HEK293 (cell line): ENCODE measurements at regions not wholly inside any gene's neighbourhood (a gene's known extent, or its start where the extent isn't known, plus 50 kb on each side); places are given as distances from the start of the nearest gene placed in this dataset.

Source experiments
- MYNN ChIP-seq: fragments of 450-650 bp; formaldehyde crosslinking; IDR thresholded peaks from 2 replicates; pipeline ENCODE4 v1.5.1; 2016; ENCODE audit warnings: missing biosample characterization, missing genetic modification characterization, borderline replicate concordance
- PATZ1 ChIP-seq: fragments of 450-650 bp; formaldehyde crosslinking; IDR thresholded peaks from 2 replicates; pipeline ENCODE4 v1.5.1; 2016; ENCODE audit warnings: missing biosample characterization, missing genetic modification characterization
- TCF7L2 ChIP-seq: IDR thresholded peaks from 2 replicates; pipeline ENCODE4 v1.6.1; 2011; ENCODE audit warnings: low read depth, mild to moderate bottlenecking, inconsistent platforms, low read length, moderate library complexity, borderline replicate concordance
- ZBTB7A ChIP-seq: fragments of 450-650 bp; formaldehyde crosslinking; IDR thresholded peaks from 2 replicates; pipeline ENCODE4 v1.5.1; 2016; ENCODE audit warnings: low read depth, missing biosample characterization, missing genetic modification characterization
- ZNF114 ChIP-seq: fragments of 450-650 bp; formaldehyde crosslinking; IDR thresholded peaks from 2 replicates; pipeline ENCODE4 v1.5.0; 2017; ENCODE audit warnings: missing biosample characterization, missing genetic modification characterization
- ZNF610 ChIP-seq: fragments of 450-650 bp; formaldehyde crosslinking; IDR thresholded peaks from 2 replicates; pipeline ENCODE4 v1.5.1; 2016; ENCODE audit warnings: missing biosample characterization, missing genetic modification characterization, borderline replicate concordance
- ZNF623 ChIP-seq: fragments of 450-650 bp; formaldehyde crosslinking; IDR thresholded peaks from 2 replicates; pipeline ENCODE4 v1.5.1; 2016; ENCODE audit warnings: missing biosample characterization, missing genetic modification characterization
- ZNF660 ChIP-seq: fragments of 450-650 bp; IDR thresholded peaks from 2 replicates; pipeline ENCODE4 v1.5.1; 2018; ENCODE audit warnings: missing biosample characterization, mild to moderate bottlenecking, missing genetic modification characterization
- ZSCAN30 ChIP-seq: fragments of 450-650 bp; IDR thresholded peaks from 2 replicates; pipeline ENCODE4 v1.5.1; 2018; ENCODE audit warnings: missing biosample characterization, mild to moderate bottlenecking, missing genetic modification characterization, moderate library complexity
- TF ChIP-seq, protein P1 (sequence below): fragments of 450-650 bp; formaldehyde crosslinking; IDR thresholded peaks from 2 replicates; pipeline ENCODE4 v1.5.1; 2016; ENCODE audit warnings: missing biosample characterization, missing genetic modification characterization
- TF ChIP-seq, protein P2 (sequence below): fragments of 450-650 bp; formaldehyde crosslinking; IDR thresholded peaks from 2 replicates; pipeline ENCODE4 v1.5.1; 2016; ENCODE audit warnings: missing biosample characterization, missing genetic modification characterization
- TF ChIP-seq, protein P3 (sequence below): fragments of 450-650 bp; formaldehyde crosslinking; IDR thresholded peaks from 2 replicates; pipeline ENCODE4 v1.5.1; 2016; ENCODE audit warnings: missing biosample characterization, missing genetic modification characterization, low read depth

DNA sequence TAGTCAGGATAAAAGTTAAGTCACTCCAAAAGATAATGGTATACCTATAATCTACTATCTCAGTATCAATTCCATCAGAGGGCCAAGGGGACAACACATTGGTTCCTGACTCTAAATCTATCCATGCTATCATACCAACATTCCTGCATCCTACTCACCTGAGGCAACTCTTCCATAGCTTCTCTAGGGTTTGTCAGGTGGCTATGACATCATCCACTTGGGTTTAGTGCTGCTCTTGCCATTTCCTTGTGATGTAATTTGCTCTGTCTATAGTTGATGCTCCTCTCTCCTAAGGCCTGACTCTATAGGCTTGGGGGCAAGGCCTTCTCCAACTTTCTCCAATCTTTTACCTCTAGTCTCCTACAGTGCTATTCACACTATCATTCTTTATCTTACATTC is 139.9 kb upstream of the FSHR start:
- TF ChIP-seq, protein P1, sequence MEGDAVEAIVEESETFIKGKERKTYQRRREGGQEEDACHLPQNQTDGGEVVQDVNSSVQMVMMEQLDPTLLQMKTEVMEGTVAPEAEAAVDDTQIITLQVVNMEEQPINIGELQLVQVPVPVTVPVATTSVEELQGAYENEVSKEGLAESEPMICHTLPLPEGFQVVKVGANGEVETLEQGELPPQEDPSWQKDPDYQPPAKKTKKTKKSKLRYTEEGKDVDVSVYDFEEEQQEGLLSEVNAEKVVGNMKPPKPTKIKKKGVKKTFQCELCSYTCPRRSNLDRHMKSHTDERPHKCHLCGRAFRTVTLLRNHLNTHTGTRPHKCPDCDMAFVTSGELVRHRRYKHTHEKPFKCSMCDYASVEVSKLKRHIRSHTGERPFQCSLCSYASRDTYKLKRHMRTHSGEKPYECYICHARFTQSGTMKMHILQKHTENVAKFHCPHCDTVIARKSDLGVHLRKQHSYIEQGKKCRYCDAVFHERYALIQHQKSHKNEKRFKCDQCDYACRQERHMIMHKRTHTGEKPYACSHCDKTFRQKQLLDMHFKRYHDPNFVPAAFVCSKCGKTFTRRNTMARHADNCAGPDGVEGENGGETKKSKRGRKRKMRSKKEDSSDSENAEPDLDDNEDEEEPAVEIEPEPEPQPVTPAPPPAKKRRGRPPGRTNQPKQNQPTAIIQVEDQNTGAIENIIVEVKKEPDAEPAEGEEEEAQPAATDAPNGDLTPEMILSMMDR (tag by site-specific recombination), result no peak
- TF ChIP-seq ZNF114 (tag by site-specific recombination) (no peak), ZSCAN30 (tag by site-specific recombination) (no peak), ZBTB7A (no peak), MYNN (tag by site-specific recombination) (no peak), TCF7L2 (no peak), ZNF623 (tag by site-specific recombination) (no peak), ZNF660 (tag by site-specific recombination) (no peak), PATZ1 (tag by site-specific recombination) (no peak), ZNF610 (no peak)
- TF ChIP-seq, protein P2, sequence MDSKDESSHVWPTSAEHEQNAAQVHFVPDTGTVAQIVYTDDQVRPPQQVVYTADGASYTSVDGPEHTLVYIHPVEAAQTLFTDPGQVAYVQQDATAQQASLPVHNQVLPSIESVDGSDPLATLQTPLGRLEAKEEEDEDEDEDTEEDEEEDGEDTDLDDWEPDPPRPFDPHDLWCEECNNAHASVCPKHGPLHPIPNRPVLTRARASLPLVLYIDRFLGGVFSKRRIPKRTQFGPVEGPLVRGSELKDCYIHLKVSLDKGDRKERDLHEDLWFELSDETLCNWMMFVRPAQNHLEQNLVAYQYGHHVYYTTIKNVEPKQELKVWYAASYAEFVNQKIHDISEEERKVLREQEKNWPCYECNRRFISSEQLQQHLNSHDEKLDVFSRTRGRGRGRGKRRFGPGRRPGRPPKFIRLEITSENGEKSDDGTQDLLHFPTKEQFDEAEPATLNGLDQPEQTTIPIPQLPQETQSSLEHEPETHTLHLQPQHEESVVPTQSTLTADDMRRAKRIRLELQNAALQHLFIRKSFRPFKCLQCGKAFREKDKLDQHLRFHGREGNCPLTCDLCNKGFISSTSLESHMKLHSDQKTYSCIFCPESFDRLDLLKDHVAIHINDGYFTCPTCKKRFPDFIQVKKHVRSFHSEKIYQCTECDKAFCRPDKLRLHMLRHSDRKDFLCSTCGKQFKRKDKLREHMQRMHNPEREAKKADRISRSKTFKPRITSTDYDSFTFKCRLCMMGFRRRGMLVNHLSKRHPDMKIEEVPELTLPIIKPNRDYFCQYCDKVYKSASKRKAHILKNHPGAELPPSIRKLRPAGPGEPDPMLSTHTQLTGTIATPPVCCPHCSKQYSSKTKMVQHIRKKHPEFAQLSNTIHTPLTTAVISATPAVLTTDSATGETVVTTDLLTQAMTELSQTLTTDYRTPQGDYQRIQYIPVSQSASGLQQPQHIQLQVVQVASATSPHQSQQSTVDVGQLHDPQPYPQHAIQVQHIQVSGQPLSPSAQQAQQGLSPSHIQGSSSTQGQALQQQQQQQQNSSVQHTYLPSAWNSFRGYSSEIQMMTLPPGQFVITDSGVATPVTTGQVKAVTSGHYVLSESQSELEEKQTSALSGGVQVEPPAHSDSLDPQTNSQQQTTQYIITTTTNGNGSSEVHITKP (tag by site-specific recombination), result no peak
- TF ChIP-seq, protein P3, sequence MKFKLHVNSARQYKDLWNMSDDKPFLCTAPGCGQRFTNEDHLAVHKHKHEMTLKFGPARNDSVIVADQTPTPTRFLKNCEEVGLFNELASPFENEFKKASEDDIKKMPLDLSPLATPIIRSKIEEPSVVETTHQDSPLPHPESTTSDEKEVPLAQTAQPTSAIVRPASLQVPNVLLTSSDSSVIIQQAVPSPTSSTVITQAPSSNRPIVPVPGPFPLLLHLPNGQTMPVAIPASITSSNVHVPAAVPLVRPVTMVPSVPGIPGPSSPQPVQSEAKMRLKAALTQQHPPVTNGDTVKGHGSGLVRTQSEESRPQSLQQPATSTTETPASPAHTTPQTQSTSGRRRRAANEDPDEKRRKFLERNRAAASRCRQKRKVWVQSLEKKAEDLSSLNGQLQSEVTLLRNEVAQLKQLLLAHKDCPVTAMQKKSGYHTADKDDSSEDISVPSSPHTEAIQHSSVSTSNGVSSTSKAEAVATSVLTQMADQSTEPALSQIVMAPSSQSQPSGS (tag by site-specific recombination), result no peak
